Keratinocyte (primary cell): ENCODE measurements at regions not wholly inside any gene's neighbourhood (a gene's known extent, or its start where the extent isn't known, plus 50 kb on each side); places are given as distances from the start of the nearest gene placed in this dataset.

Experiments
- DNase-seq: peaks from one replicate; pipeline ENCODE4 v3.0.0-alpha.2; 2011; ENCODE audit warnings: low read depth, missing footprints, low spot score
- FAIRE-seq: peaks from 2 replicates; lab custom pipeline; 2011; peaks lifted over from hg19 to GRCh38; lab: Jason Lieb, UNC
- H2AFZ ChIP-seq: 2 replicates; pipeline ENCODE4 v1.6.0; 2012; ENCODE audit warnings: low read length, control low read depth, inconsistent platforms; ENCODE audit not compliant: control insufficient read depth
- H3K27ac ChIP-seq: 2 replicates; pipeline ENCODE4 v1.5.1; 2011; ENCODE audit warnings: low read length; ENCODE audit not compliant: control insufficient read depth, insufficient read depth
- H3K27me3 ChIP-seq: 3 replicates; pipeline ENCODE4 v1.6.0; 2011; ENCODE audit warnings: low read length; ENCODE audit not compliant: control insufficient read depth, insufficient read depth; ENCODE audit errors: extremely low read depth
- H3K36me3 ChIP-seq, 2 experiments: 2 replicates in 1 of 2; 3 replicates in 1 of 2; pipeline ENCODE4 v1.5.1; 2011; ENCODE audit warnings: low read length in 2 of 2, mild to moderate bottlenecking in 1 of 2; ENCODE audit not compliant: control insufficient read depth in 2 of 2, insufficient read depth in 2 of 2; ENCODE audit errors: extremely low read depth in 1 of 2
- H3K4me1 ChIP-seq: 3 replicates; pipeline ENCODE4 v1.5.1; 2011; ENCODE audit warnings: low read length; ENCODE audit not compliant: control insufficient read depth, insufficient read depth; ENCODE audit errors: extremely low read depth
- H3K4me2 ChIP-seq: 3 replicates; pipeline ENCODE4 v1.6.0; 2011; ENCODE audit warnings: low read depth, low read length; ENCODE audit not compliant: control insufficient read depth, insufficient read depth; ENCODE audit errors: extremely low read depth
- H3K4me3 ChIP-seq, 3 experiments: fragments of 200-600 bp in 1 of 3; sonication (generic) in 1 of 3; 2 replicates in 2 of 3; 3 replicates in 1 of 3; pipeline ENCODE4 v1.5.1; 2011 to 2016; ENCODE audit warnings: low read length in 3 of 3, mild to moderate bottlenecking in 3 of 3, control low read depth in 2 of 3, inconsistent platforms in 1 of 3, low read depth in 1 of 3, mixed read lengths in 1 of 3, mixed run types in 1 of 3, moderate library complexity in 1 of 3; ENCODE audit not compliant: control insufficient read depth in 2 of 3, insufficient read depth in 2 of 3; ENCODE audit errors: extremely low read depth in 1 of 3
- H3K79me2 ChIP-seq: 2 replicates; pipeline ENCODE4 v1.6.0; 2012; ENCODE audit warnings: low read length; ENCODE audit not compliant: control insufficient read depth, insufficient read depth
- H3K9ac ChIP-seq: 3 replicates; pipeline ENCODE4 v1.6.0; 2011; ENCODE audit warnings: low read length; ENCODE audit not compliant: control insufficient read depth, insufficient read depth; ENCODE audit errors: extremely low read depth
- H3K9me1 ChIP-seq: 3 replicates; pipeline ENCODE4 v1.6.0; 2011; ENCODE audit warnings: low read length; ENCODE audit not compliant: control insufficient read depth, insufficient read depth; ENCODE audit errors: extremely low read depth
- H3K9me3 ChIP-seq: 2 replicates; pipeline ENCODE4 v1.5.1; 2012; ENCODE audit warnings: low read depth, low read length; ENCODE audit not compliant: control insufficient read depth
- H4K20me1 ChIP-seq: 3 replicates; pipeline ENCODE4 v1.6.0; 2011; ENCODE audit warnings: low read length; ENCODE audit not compliant: control insufficient read depth, insufficient read depth; ENCODE audit errors: extremely low read depth
- EZH2 ChIP-seq: IDR thresholded peaks from one replicate; pipeline ENCODE4 v1.6.1; 2012; ENCODE audit warnings: inconsistent platforms, mild to moderate bottlenecking, low read length, moderate library complexity
- dilution Hi-C: fragments of 300-500 bp; cut with MboI; formaldehyde crosslinking; loops from one replicate; pipeline ENCODE4 v1.7.0; 2020; ENCODE audit warnings: low sequenced_read_pairs; ENCODE audit not compliant: extremely low pct_ligation_motif_present
- TF ChIP-seq, protein P1 (sequence below), 3 experiments: IDR thresholded peaks in 1 of 3; conservative IDR thresholded peaks in 1 of 3; optimal IDR thresholded peaks in 1 of 3; 2 replicates in 2 of 3; 3 replicates in 1 of 3; pipeline versions ENCODE3 to v1.5.1; 2011; ENCODE audit warnings: low read length in 3 of 3, mild to moderate bottlenecking in 3 of 3, moderate library complexity in 2 of 3, control low read depth in 1 of 3, inconsistent platforms in 1 of 3; ENCODE audit not compliant: insufficient read depth in 2 of 3; ENCODE audit errors: extremely low read depth in 1 of 3

DNA sequence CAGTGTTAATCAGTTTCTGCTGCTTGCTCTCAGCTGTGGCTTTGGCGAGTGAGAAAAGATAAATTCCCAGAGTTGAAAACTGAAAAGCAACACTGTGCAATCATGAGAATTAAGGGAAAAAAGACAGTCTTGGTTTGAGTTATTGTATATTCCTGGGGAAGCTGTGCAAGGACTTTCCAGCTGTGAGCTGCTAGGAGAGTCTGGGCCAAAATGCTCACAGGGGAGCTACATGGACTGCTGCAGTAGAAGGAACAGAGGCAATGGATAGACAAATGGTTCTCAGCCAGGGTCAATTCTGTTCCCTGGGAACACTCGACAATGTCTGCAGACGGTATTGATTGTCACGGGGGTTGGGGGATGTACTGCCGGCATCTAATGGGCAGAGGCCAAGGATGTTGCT is 102.0 kb upstream of the ADAMTS18 start:
- dilution Hi-C loops, result no loop called here
- no peak overlapping the region for H3K9ac ChIP-seq
- H3K4me2 ChIP-seq, result no peak overlapping the region
- H3K36me3 ChIP-seq, result no peaks in the 10 kb centered on the region
- H3K79me2 ChIP-seq, result no peaks in the 10 kb centered on the region
- no peaks in the 10 kb centered on the region for H3K9me3 ChIP-seq
- H3K4me1 ChIP-seq, result no peaks in the 10 kb centered on the region
- H3K4me3 ChIP-seq, result no peak overlapping the region
- no peak overlapping the region for H2AFZ ChIP-seq
- TF ChIP-seq EZH2, result no peak
- TF ChIP-seq, protein P1, sequence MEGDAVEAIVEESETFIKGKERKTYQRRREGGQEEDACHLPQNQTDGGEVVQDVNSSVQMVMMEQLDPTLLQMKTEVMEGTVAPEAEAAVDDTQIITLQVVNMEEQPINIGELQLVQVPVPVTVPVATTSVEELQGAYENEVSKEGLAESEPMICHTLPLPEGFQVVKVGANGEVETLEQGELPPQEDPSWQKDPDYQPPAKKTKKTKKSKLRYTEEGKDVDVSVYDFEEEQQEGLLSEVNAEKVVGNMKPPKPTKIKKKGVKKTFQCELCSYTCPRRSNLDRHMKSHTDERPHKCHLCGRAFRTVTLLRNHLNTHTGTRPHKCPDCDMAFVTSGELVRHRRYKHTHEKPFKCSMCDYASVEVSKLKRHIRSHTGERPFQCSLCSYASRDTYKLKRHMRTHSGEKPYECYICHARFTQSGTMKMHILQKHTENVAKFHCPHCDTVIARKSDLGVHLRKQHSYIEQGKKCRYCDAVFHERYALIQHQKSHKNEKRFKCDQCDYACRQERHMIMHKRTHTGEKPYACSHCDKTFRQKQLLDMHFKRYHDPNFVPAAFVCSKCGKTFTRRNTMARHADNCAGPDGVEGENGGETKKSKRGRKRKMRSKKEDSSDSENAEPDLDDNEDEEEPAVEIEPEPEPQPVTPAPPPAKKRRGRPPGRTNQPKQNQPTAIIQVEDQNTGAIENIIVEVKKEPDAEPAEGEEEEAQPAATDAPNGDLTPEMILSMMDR (optimal IDR thresholded peaks at IDR 0.05 in 1 of 3, IDR thresholded peaks at IDR 0.05 in 1 of 3, conservative IDR thresholded peaks at IDR 0.05 in 1 of 3; ENCODE audit: extremely low read depth in 1 of 3, insufficient read depth in 2 of 3, low read length in 3 of 3), result no peak
- H3K9me1 ChIP-seq, result no peaks in the 10 kb centered on the region
- no peak for DNase-seq
- no peaks in the 10 kb centered on the region for H3K27me3 ChIP-seq
- H3K27ac ChIP-seq, result no peak overlapping the region
- FAIRE-seq, result no peak
- H4K20me1 ChIP-seq, result no peaks in the 10 kb centered on the region

- H4K20me1 ChIP-seq, result no peaks in the 10 kb centered on the region
- no peak for TF ChIP-seq EZH2
- TF ChIP-seq, protein P1 (optimal IDR thresholded peaks at IDR 0.05 in 1 of 3, IDR thresholded peaks at IDR 0.05 in 1 of 3, conservative IDR thresholded peaks at IDR 0.05 in 1 of 3; ENCODE audit: extremely low read depth in 1 of 3, insufficient read depth in 2 of 3, low read length in 3 of 3), result no peak
- H3K36me3 ChIP-seq, result no peaks in the 10 kb centered on the region
- H3K9me3 ChIP-seq, result no peaks in the 10 kb centered on the region
- H3K9ac ChIP-seq, result no peak overlapping the region
- no peaks in the 10 kb centered on the region for H3K4me1 ChIP-seq
- dilution Hi-C loops, result no loop called here
- no peak overlapping the region for H3K4me3 ChIP-seq
- DNase-seq (no peak), FAIRE-seq (no peak)
- no peaks in the 10 kb centered on the region for H3K79me2 ChIP-seq
- no peaks in the 10 kb centered on the region for H3K9me1 ChIP-seq
- H3K27me3 ChIP-seq, result no peaks in the 10 kb centered on the region
- no peak overlapping the region for H2AFZ ChIP-seq
- no peak overlapping the region for H3K4me2 ChIP-seq
- no peak overlapping the region for H3K27ac ChIP-seq
These were observed 104.7 kb upstream of the ADAMTS18 start for GRCh38 chr16:77539421-77540034.
